GM06990 (cell line): ENCODE measurements at regions not wholly inside any gene's neighbourhood (a gene's known extent, or its start where the extent isn't known, plus 50 kb on each side); places are given as distances from the start of the nearest gene placed in this dataset.

Experiments
- DNase-seq: peaks from one replicate; pipeline ENCODE4 v3.0.0-alpha.2; 2011; ENCODE audit not compliant: insufficient read length; ENCODE audit errors: extremely low read depth
- H3K27me3 ChIP-seq: replicated peaks from 2 replicates; pipeline ENCODE4 v1.6.0; 2011; ENCODE audit warnings: low read length; ENCODE audit not compliant: control insufficient read depth, insufficient read depth
- H3K36me3 ChIP-seq: 2 replicates; pipeline ENCODE4 v1.5.1; 2011; ENCODE audit warnings: low read length; ENCODE audit not compliant: control insufficient read depth, insufficient read depth
- H3K4me3 ChIP-seq: replicated peaks from 2 replicates; pipeline ENCODE4 v1.5.1; 2011; ENCODE audit warnings: low read depth, mild to moderate bottlenecking, control low read depth, low read length
- CTCF ChIP-seq: IDR thresholded peaks from 2 replicates; pipeline ENCODE4 v1.5.1; 2011; ENCODE audit warnings: low read length, control low read depth, mild to moderate bottlenecking, inconsistent platforms; ENCODE audit not compliant: insufficient read depth, poor library complexity, severe bottlenecking

- H3K36me3 ChIP-seq, result no peaks in the 10 kb centered on the region
- DNase-seq, result no peak
- H3K4me3 ChIP-seq, result no peak overlapping the region
- H3K27me3 ChIP-seq, result no peaks in the 10 kb centered on the region
- TF ChIP-seq CTCF, result no peak
Measured at GRCh38 chr13:78709028-78709427, 50.1 kb upstream of the OBI1 start.
